ENCODE measurements at regions not wholly inside any gene's neighbourhood (a gene's known extent, or its start where the extent isn't known, plus 50 kb on each side); places are given as distances from the start of the nearest gene placed in this dataset.

- H3K27ac ChIP-seq (ENCODE audit: low read depth, low read length), result no peak overlapping the region
- no peak overlapping the region for H3K9ac ChIP-seq (ENCODE audit: low read length)
- no peaks in the 10 kb centered on the region for H3K9me2 ChIP-seq (replicated peaks; ENCODE audit: insufficient read depth, low read length)
- no peaks in the 10 kb centered on the region for H4K20me1 ChIP-seq (ENCODE audit: low read depth, low read length)
- H3K9me3 ChIP-seq (ENCODE audit: insufficient read depth, low read length), result peaks cover 5% of the 10 kb centered on the region; the same call in 1 of the 2 replicates
- no peaks in the 10 kb centered on the region for H3K79me2 ChIP-seq (ENCODE audit: insufficient read depth, low read length)
- no peaks in the 10 kb centered on the region for H3K27me3 ChIP-seq (ENCODE audit: low read length)
- H3K4me2 ChIP-seq (ENCODE audit: low read depth, low read length, poor library complexity, severe bottlenecking), result no peak overlapping the region
- no peak for TF ChIP-seq CTCF (IDR thresholded peaks at IDR 0.05; ENCODE audit: insufficient read depth, low read length, poor library complexity, severe bottlenecking)
- no peak for TF ChIP-seq EZH2phosphoT487 (conservative IDR thresholded peaks at IDR 0.05; ENCODE audit: low read length)
- no peaks in the 10 kb centered on the region for H3F3A ChIP-seq (ENCODE audit: insufficient read depth)
- H3K4me3 ChIP-seq (ENCODE audit: insufficient read depth, low read length, poor library complexity, severe bottlenecking), result no peak overlapping the region
- H3K36me3 ChIP-seq (ENCODE audit: low read length), result no peaks in the 10 kb centered on the region
- no peak overlapping the region for H2AFZ ChIP-seq (ENCODE audit: low read depth, low read length, severe bottlenecking)
Observed at GRCh38 chrX:9171841-9172463, 138.0 kb upstream of the FAM9B start.

GRCh38 chrX:9172464-9172850 lies 138.5 kb upstream of the FAM9B start:
- Histone ChIP-seq H3K79me2 (ENCODE audit: insufficient read depth, low read length) (no peaks in the 10 kb centered on the region), H3K4me2 (ENCODE audit: low read depth, low read length, poor library complexity, severe bottlenecking) (no peak overlapping the region), H4K20me1 (ENCODE audit: low read depth, low read length) (no peaks in the 10 kb centered on the region), H3K9me3 (ENCODE audit: insufficient read depth, low read length) (peaks cover 3% of the 10 kb centered on the region; the same call in 1 of the 2 replicates), H3K9ac (ENCODE audit: low read length) (no peak overlapping the region), H3K36me3 (ENCODE audit: low read length) (no peaks in the 10 kb centered on the region), H3K4me3 (ENCODE audit: insufficient read depth, low read length, poor library complexity, severe bottlenecking) (no peak overlapping the region), H2AFZ (ENCODE audit: low read depth, low read length, severe bottlenecking) (no peak overlapping the region), H3K9me2 (replicated peaks; ENCODE audit: insufficient read depth, low read length) (no peaks in the 10 kb centered on the region), H3K27ac (ENCODE audit: low read depth, low read length) (no peak overlapping the region), H3F3A (ENCODE audit: insufficient read depth) (no peaks in the 10 kb centered on the region), H3K27me3 (ENCODE audit: low read length) (no peaks in the 10 kb centered on the region)
- no peak for TF ChIP-seq EZH2phosphoT487 (conservative IDR thresholded peaks at IDR 0.05; ENCODE audit: low read length)

DNA sequence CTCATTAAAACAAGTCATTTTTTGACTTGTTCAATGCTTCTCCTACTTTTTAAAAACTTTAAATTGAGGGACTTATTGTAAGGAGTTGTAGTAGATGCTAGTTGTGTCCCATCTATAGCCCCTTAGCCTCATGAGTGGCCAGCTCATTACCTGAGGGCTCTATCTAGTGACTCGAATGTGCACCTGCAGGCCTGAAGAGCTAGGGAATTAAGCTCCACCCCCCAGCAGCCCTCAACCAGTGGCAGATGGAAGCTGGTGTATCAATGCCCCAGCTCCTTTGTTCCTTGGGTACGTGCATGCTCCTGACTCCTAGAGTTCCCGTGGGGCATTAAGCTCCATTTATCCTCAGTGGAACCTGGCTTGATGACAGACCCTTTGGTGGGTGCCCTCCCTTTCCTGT lies 146.7 kb upstream of the FAM9B start:
- no peaks in the 10 kb centered on the region for H3F3A ChIP-seq (ENCODE audit: insufficient read depth)
- TF ChIP-seq EZH2phosphoT487 (conservative IDR thresholded peaks at IDR 0.05; ENCODE audit: low read length), result no peak
- no peak for TF ChIP-seq CTCF (IDR thresholded peaks at IDR 0.05; ENCODE audit: insufficient read depth, low read length, poor library complexity, severe bottlenecking)
- H3K27ac ChIP-seq (ENCODE audit: low read depth, low read length), result no peak overlapping the region
- no peak overlapping the region for H3K9ac ChIP-seq (ENCODE audit: low read length)
- H3K79me2 ChIP-seq (ENCODE audit: insufficient read depth, low read length), result no peaks in the 10 kb centered on the region
- no peaks in the 10 kb centered on the region for H3K9me3 ChIP-seq (ENCODE audit: insufficient read depth, low read length)
- H3K36me3 ChIP-seq (ENCODE audit: low read length), result no peaks in the 10 kb centered on the region
- H3K4me2 ChIP-seq (ENCODE audit: low read depth, low read length, poor library complexity, severe bottlenecking), result no peak overlapping the region
- no peaks in the 10 kb centered on the region for H3K27me3 ChIP-seq (ENCODE audit: low read length)
- H3K9me2 ChIP-seq (replicated peaks; ENCODE audit: insufficient read depth, low read length), result no peaks in the 10 kb centered on the region
- H2AFZ ChIP-seq (ENCODE audit: low read depth, low read length, severe bottlenecking), result no peak overlapping the region
- no peak overlapping the region for H3K4me3 ChIP-seq (ENCODE audit: insufficient read depth, low read length, poor library complexity, severe bottlenecking)
- H4K20me1 ChIP-seq (ENCODE audit: low read depth, low read length), result no peaks in the 10 kb centered on the region

- no peaks in the 10 kb centered on the region for H3K36me3 ChIP-seq (ENCODE audit: low read length)
- no peaks in the 10 kb centered on the region for H3K9me2 ChIP-seq (replicated peaks; ENCODE audit: insufficient read depth, low read length)
- H3K27me3 ChIP-seq (ENCODE audit: low read length), result no peaks in the 10 kb centered on the region
- no peak overlapping the region for H3K4me2 ChIP-seq (ENCODE audit: low read depth, low read length, poor library complexity, severe bottlenecking)
- H3K79me2 ChIP-seq (ENCODE audit: insufficient read depth, low read length), result no peaks in the 10 kb centered on the region
- TF ChIP-seq EZH2phosphoT487 (conservative IDR thresholded peaks at IDR 0.05; ENCODE audit: low read length) (no peak), CTCF (IDR thresholded peaks at IDR 0.05; ENCODE audit: insufficient read depth, low read length, poor library complexity, severe bottlenecking) (no peak)
- H2AFZ ChIP-seq (ENCODE audit: low read depth, low read length, severe bottlenecking), result no peak overlapping the region
- H4K20me1 ChIP-seq (ENCODE audit: low read depth, low read length), result no peaks in the 10 kb centered on the region
- H3K27ac ChIP-seq (ENCODE audit: low read depth, low read length), result no peak overlapping the region
- H3F3A ChIP-seq (ENCODE audit: insufficient read depth), result no peaks in the 10 kb centered on the region
- H3K4me3 ChIP-seq (ENCODE audit: insufficient read depth, low read length, poor library complexity, severe bottlenecking), result no peak overlapping the region
- H3K9me3 ChIP-seq (ENCODE audit: insufficient read depth, low read length), result no peaks in the 10 kb centered on the region
- H3K9ac ChIP-seq (ENCODE audit: low read length), result no peak overlapping the region
Observed at GRCh38 chrX:9182041-9182440, 148.1 kb upstream of the FAM9B start.

Measured in SU-DHL-6 (cell line).